H1 (cell line): ENCODE measurements at regions not wholly inside any gene's neighbourhood (a gene's known extent, or its start where the extent isn't known, plus 50 kb on each side); places are given as distances from the start of the nearest gene placed in this dataset.

Source experiments
- CTCF ChIA-PET: fragments of 300-600 bp; sonication (Branson Sonifier 250); formaldehyde crosslinking; loops from one replicate; lab custom pipeline; 2021; ENCODE audit not compliant: partially characterized antibody; lab: Charles Lee
- POLR2A ChIA-PET: fragments of 300-600 bp; sonication (Branson Sonifier 250); formaldehyde crosslinking; loops from one replicate; lab custom pipeline; 2021; ENCODE audit warnings: inconsistent platforms; ENCODE audit not compliant: partially characterized antibody; lab: Charles Lee
- DNase-seq, 2 experiments: peaks; one replicate each; pipeline versions ENCODE4 v3.0.0 to v3.0.0-alpha.2; 2010 to 2022; ENCODE audit warnings: low spot score in 2 of 2, low read depth in 1 of 2, mixed read lengths in 1 of 2
- FAIRE-seq: peaks from 2 replicates; lab custom pipeline; 2011; peaks lifted over from hg19 to GRCh38; lab: Jason Lieb, UNC
- H2AFZ ChIP-seq: 2 replicates; pipeline ENCODE4 v1.8.1; 2012; ENCODE audit warnings: low read length, inconsistent platforms
- H2AK5ac ChIP-seq: 2 replicates; pipeline ENCODE4 v1.6.1; 2013; ENCODE audit warnings: low read depth, low read length
- H2BK120ac ChIP-seq: replicated peaks from 2 replicates; pipeline ENCODE3; 2013; ENCODE audit warnings: low read depth, low read length, inconsistent platforms
- H2BK12ac ChIP-seq: 2 replicates; pipeline ENCODE4 v1.6.1; 2013; ENCODE audit warnings: low read depth, low read length
- H2BK15ac ChIP-seq: 2 replicates; pipeline ENCODE4 v1.6.1; 2013; ENCODE audit warnings: low read length
- H2BK20ac ChIP-seq: 2 replicates; pipeline ENCODE4 v1.6.1; 2013; ENCODE audit warnings: low read length
- H2BK5ac ChIP-seq: 2 replicates; pipeline ENCODE4 v1.6.1; 2013; ENCODE audit warnings: low read depth, low read length
- H3K14ac ChIP-seq: 2 replicates; pipeline ENCODE4 v1.6.1; 2013; ENCODE audit warnings: inconsistent platforms; ENCODE audit not compliant: insufficient read length
- H3K18ac ChIP-seq: 2 replicates; pipeline ENCODE4 v1.6.1; 2013; ENCODE audit warnings: low read length; ENCODE audit errors: extremely low read depth
- H3K23ac ChIP-seq: 2 replicates; pipeline ENCODE4 v1.6.1; 2013; ENCODE audit warnings: inconsistent platforms; ENCODE audit not compliant: insufficient read length
- H3K23me2 ChIP-seq: 2 replicates; pipeline ENCODE4 v1.6.1; 2013; ENCODE audit warnings: low read depth, low read length
- H3K27ac ChIP-seq: 2 replicates; pipeline ENCODE4 v1.6.1; 2011; ENCODE audit warnings: low read depth, low read length, inconsistent platforms
- H3K27me3 ChIP-seq, 4 experiments: replicated peaks in 1 of 4; 1 replicate in 1 of 4; 2 replicates in 3 of 4; pipeline versions ENCODE4 v1.6.1 to v1.8.1; 2011 to 2013; ENCODE audit warnings: low read length in 3 of 4, mild to moderate bottlenecking in 3 of 4, inconsistent platforms in 2 of 4, mixed read lengths in 2 of 4, moderate library complexity in 1 of 4; ENCODE audit not compliant: control insufficient read depth in 3 of 4, insufficient read depth in 3 of 4; ENCODE audit errors: extremely low read depth in 1 of 4
- H3K36me3 ChIP-seq, 4 experiments: 2 replicates each; pipeline versions ENCODE4 v1.6.1 to v1.8.1; 2011 to 2013; ENCODE audit warnings: mild to moderate bottlenecking in 4 of 4, low read length in 3 of 4, moderate library complexity in 2 of 4, control low read depth in 1 of 4, inconsistent platforms in 1 of 4; ENCODE audit not compliant: insufficient read depth in 4 of 4, control insufficient read depth in 2 of 4
- H3K4ac ChIP-seq: replicated peaks from 2 replicates; pipeline ENCODE3; 2013; ENCODE audit warnings: low read length, low read depth, mixed read lengths, inconsistent platforms; ENCODE audit not compliant: insufficient read length
- H3K4me1 ChIP-seq, 4 experiments: replicated peaks in 1 of 4; 1 replicate in 1 of 4; 2 replicates in 3 of 4; pipeline versions ENCODE4 v1.6.1 to v1.8.1; 2011 to 2013; ENCODE audit warnings: low read length in 3 of 4, inconsistent platforms in 2 of 4, mixed read lengths in 1 of 4; ENCODE audit not compliant: insufficient read depth in 4 of 4, control insufficient read depth in 3 of 4
- H3K4me2 ChIP-seq, 2 experiments: 2 replicates each; pipeline versions ENCODE4 v1.6.1 to v1.8.1; 2011 to 2013; ENCODE audit warnings: low read depth in 2 of 2, low read length in 2 of 2, control low read depth in 1 of 2, inconsistent platforms in 1 of 2, mild to moderate bottlenecking in 1 of 2; ENCODE audit not compliant: insufficient read depth in 1 of 2
- H3K4me3 ChIP-seq, 4 experiments: fragments of 200-600, 300-600 bp in 1 of 4; sonication (generic), shearing (Covaris generic), sonication (Bioruptor Twin) in 1 of 4; 2 replicates each; pipeline versions ENCODE4 v1.5.1 to v1.8.1; 2011 to 2016; ENCODE audit warnings: low read length in 4 of 4, low read depth in 3 of 4, control low read depth in 2 of 4, inconsistent platforms in 2 of 4, mild to moderate bottlenecking in 2 of 4, mixed read lengths in 1 of 4, moderate library complexity in 1 of 4; ENCODE audit not compliant: insufficient read depth in 2 of 4; ENCODE audit errors: extremely low read depth in 1 of 4
- H3K56ac ChIP-seq: replicated peaks from 2 replicates; pipeline ENCODE3; 2013; ENCODE audit warnings: low read depth, mild to moderate bottlenecking, mixed read lengths, low read length, inconsistent platforms; ENCODE audit not compliant: insufficient read length
- H3K79me1 ChIP-seq: 2 replicates; pipeline ENCODE4 v1.6.1; 2013; ENCODE audit warnings: low read depth, low read length, control low read depth
- H3K79me2 ChIP-seq, 2 experiments: 2 replicates each; pipeline versions ENCODE4 v1.6.1 to v1.8.1; 2012 to 2013; ENCODE audit warnings: low read length in 2 of 2, mild to moderate bottlenecking in 2 of 2, inconsistent platforms in 1 of 2; ENCODE audit not compliant: insufficient read depth in 2 of 2, control insufficient read depth in 1 of 2
- H3K9ac ChIP-seq, 4 experiments: replicated peaks in 1 of 4; 1 replicate in 1 of 4; 2 replicates in 3 of 4; pipeline versions ENCODE4 v1.6.1 to v1.8.1; 2011 to 2013; ENCODE audit warnings: low read depth in 3 of 4, low read length in 3 of 4, control low read depth in 2 of 4, mild to moderate bottlenecking in 2 of 4, moderate library complexity in 2 of 4, inconsistent platforms in 1 of 4; ENCODE audit errors: extremely low read depth in 1 of 4
- H3K9me3 ChIP-seq, 2 experiments: 2 replicates each; pipeline versions ENCODE4 v1.6.1 to v1.8.1; 2012 to 2013; ENCODE audit warnings: mild to moderate bottlenecking in 2 of 2, moderate library complexity in 2 of 2, control low read depth in 1 of 2, inconsistent platforms in 1 of 2, low read depth in 1 of 2, low read length in 1 of 2, mixed read lengths in 1 of 2; ENCODE audit not compliant: insufficient read depth in 2 of 2
- H4K20me1 ChIP-seq, 2 experiments: replicated peaks in 1 of 2; 2 replicates each; pipeline versions ENCODE3 to v1.8.1; 2011 to 2013; ENCODE audit warnings: inconsistent platforms in 2 of 2, low read length in 2 of 2, mild to moderate bottlenecking in 1 of 2; ENCODE audit not compliant: insufficient read depth in 2 of 2, control insufficient read depth in 1 of 2
- H4K5ac ChIP-seq: 2 replicates; pipeline ENCODE4 v1.6.1; 2013; ENCODE audit warnings: low read length, low read depth, mixed read lengths, inconsistent platforms; ENCODE audit not compliant: insufficient read length
- H4K8ac ChIP-seq: 2 replicates; pipeline ENCODE4 v1.8.0; 2013; ENCODE audit warnings: mild to moderate bottlenecking, moderate library complexity, low read length, inconsistent platforms; ENCODE audit not compliant: insufficient read depth; ENCODE audit errors: extremely low read depth
- H4K91ac ChIP-seq: replicated peaks from 2 replicates; pipeline ENCODE3; 2013; ENCODE audit warnings: low read length, mixed read lengths, inconsistent platforms; ENCODE audit not compliant: insufficient read length
- ASH2L ChIP-seq: fragments of 200-600, 300-600 bp; sonication (generic); IDR thresholded peaks from one replicate; pipeline ENCODE4 v1.7.1; 2017; ENCODE audit warnings: low read length
- CEBPB ChIP-seq: IDR thresholded peaks from 2 replicates; pipeline ENCODE4 v1.6.1; 2012; ENCODE audit warnings: low read depth, low read length
- SUZ12 ChIP-seq: fragments of 200-600 bp; sonication (generic); IDR thresholded peaks from 2 replicates; pipeline ENCODE4 v1.6.1; 2012; ENCODE audit warnings: mild to moderate bottlenecking, inconsistent platforms, low read length, moderate library complexity, mixed read lengths
- WGBS, 2 experiments: shearing (Covaris generic) in 1 of 2; methylation state at CpG; one replicate each; pipeline versions ENCODE4 v1.1.6 to v1.1.7; 2013 to 2015; ENCODE audit warnings: low lambda C conversion rate in 2 of 2, mixed read lengths in 2 of 2, inconsistent platforms in 1 of 2, low coverage in 1 of 2, missing lambda C conversion rate in 1 of 2; ENCODE audit not compliant: insufficient replicate concordance in 2 of 2, insufficient coverage in 1 of 2, insufficient read length in 1 of 2; ENCODE audit errors: extremely low coverage in 1 of 2, missing lambda C conversion rate in 1 of 2; 5-methylcytosine and 5-hydroxymethylcytosine counted together

GRCh38 chr18:61639886-61640285, 252.9 kb downstream of the RNF152 start:
- Histone ChIP-seq H3K9me3 (no peaks in the 10 kb centered on the region), H3K23ac (no peak overlapping the region), H4K91ac (no peak overlapping the region), H2AFZ (no peak overlapping the region), H3K23me2 (no peaks in the 10 kb centered on the region), H3K4me2 (no peak overlapping the region), H3K27ac (no peak overlapping the region), H3K4me3 (no peak overlapping the region), H3K14ac (no peak overlapping the region), H4K5ac (no peak overlapping the region), H2BK5ac (no peak overlapping the region), H2BK120ac (no peak overlapping the region), H3K4me1 (peaks cover 14 to 22% (median 19%) of the 10 kb centered on the region in 4 experiments), H3K56ac (no peak overlapping the region), H2BK12ac (no peak overlapping the region), H2BK15ac (no peak overlapping the region), H3K79me1 (no peaks in the 10 kb centered on the region), H3K79me2 (no peaks in the 10 kb centered on the region), H3K9ac (no peak overlapping the region), H2BK20ac (no peak overlapping the region), H2AK5ac (no peak overlapping the region), H3K27me3 (peaks cover 21 to 44% (median 37%) of the 10 kb centered on the region in 4 experiments), H3K18ac (no peak overlapping the region), H4K20me1 (peaks cover 2 to 3% of the 10 kb centered on the region in 2 experiments), H3K4ac (no peak overlapping the region), H3K36me3 (no peaks in the 10 kb centered on the region), H4K8ac (no peak overlapping the region)
- WGBS, 2 experiments: 100% methylated on average over 2 of the region's 2 CpGs; no CpG with 5 or more reads in 1 of the 2 experiments
- ChIA-PET POLR2A (no interaction called here), CTCF (interaction anchor here (1.2 kb wide), 1 partner anchor 151 kb away, joined by 3 read pairs; no protein-coding TSS in a partner anchor)
- no peak for TF ChIP-seq CEBPB
- TF ChIP-seq ASH2L: no peak
- no peak for TF ChIP-seq SUZ12
- no peak for FAIRE-seq
- DNase-seq: no peak
